Prostate gland (tissue), 2 donors: ENCODE measurements at regions not wholly inside any gene's neighbourhood (a gene's known extent, or its start where the extent isn't known, plus 50 kb on each side); places are given as distances from the start of the nearest gene placed in this dataset.

Experiments
- CTCF ChIP-seq, 4 experiments: fragments of 200-600 bp in 2 of 4; fragments of 450-650 bp in 2 of 4; sonication (generic) in 2 of 4; IDR thresholded peaks; 1 replicate in 3 of 4; 2 replicates in 1 of 4; pipeline ENCODE4 v1.5.1; 2016 to 2019; ENCODE audit warnings: antibody characterized with exemption in 4 of 4, mild to moderate bottlenecking in 2 of 4, moderate library complexity in 2 of 4
- POLR2A ChIP-seq: fragments of 450-650 bp; IDR thresholded peaks from one replicate; pipeline ENCODE4 v1.6.1; 2016; ENCODE audit warnings: antibody characterized with exemption, mild to moderate bottlenecking

GRCh38 chr4:160373911-160374310 lies 1271.0 kb downstream of the RAPGEF2 start:
- TF ChIP-seq CTCF (IDR thresholded peaks at IDR 0.05) (no peak), POLR2A (no peak)
